ENCODE measurements at regions not wholly inside any gene's neighbourhood (a gene's known extent, or its start where the extent isn't known, plus 50 kb on each side); places are given as distances from the start of the nearest gene placed in this dataset.

DNA sequence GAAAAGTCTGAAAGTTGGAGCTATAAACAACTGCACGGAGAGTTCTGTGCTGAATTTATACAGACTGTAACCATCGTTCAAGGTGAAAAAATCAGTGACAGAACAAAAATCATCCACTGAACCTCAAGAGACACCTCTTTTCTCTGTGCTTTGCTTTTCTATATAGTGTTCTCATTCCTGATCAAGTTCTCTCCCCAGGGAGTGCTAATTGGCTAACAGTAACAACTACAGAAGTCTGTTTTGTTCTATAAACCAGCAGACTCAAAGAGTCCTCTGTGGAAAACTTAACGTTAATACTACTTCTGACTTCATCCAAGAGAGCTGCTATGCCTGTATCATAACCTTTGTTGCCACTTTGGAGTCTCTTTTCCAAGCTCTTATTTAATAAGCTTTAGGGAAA lies 1388.3 kb upstream of the C9orf72 start:
- TF ChIP-seq EZH2phosphoT487 (IDR thresholded peaks at IDR 0.05; ENCODE audit: borderline replicate concordance, low read length), result no peak
- no peak for TF ChIP-seq CTCF (IDR thresholded peaks at IDR 0.05; ENCODE audit: low read depth, low read length, poor library complexity, severe bottlenecking)

Data from DOHH2 (cell line).